ENCODE measurements at regions not wholly inside any gene's neighbourhood (a gene's known extent, or its start where the extent isn't known, plus 50 kb on each side); places are given as distances from the start of the nearest gene placed in this dataset.

DNA sequence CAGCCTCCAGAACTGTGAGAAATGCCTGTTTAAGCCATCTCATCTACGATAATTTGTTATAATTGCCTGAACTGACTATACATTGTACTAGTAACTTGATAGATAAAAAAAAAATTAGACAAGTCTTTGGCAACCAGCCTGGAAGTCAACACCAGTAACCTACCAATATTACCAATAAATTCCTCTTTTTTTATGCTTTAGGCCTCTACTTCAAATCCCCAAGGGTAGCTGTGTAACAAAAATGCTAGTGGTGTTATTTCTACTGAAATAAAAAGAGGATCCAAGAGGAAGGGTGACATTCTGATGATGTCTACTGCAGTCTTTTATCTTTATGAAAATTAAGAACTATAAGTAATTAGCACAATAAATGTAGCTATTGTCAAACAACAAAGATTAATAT is 151.7 kb upstream of the SAMSN1 start:
- H3K27me3 Mint-ChIP-seq: no peaks in the 10 kb centered on the region
- peak; percentile 68 to 82 for ATAC-seq (replicated peaks)
- no peak overlapping the region for H3K4me3 Mint-ChIP-seq

DNA sequence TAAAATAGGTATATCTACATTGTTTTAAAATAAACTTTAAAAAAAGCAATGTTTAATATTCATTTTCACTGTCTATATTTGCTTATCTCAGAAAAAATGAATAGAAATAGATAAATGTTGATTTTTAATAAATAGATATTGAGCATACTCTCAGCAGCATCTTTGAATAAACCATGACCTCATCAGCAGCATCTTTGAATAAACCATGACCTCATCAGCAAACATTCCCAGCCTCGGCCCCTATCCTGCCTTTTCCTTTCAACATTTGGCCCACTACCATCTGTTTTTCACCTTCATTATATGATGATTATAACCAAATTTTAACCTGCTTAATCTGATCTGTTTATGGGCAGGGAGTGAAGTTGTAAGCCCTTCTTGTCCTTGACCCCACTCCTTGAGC is 148.7 kb upstream of the SAMSN1 start:
- no peak for ATAC-seq (replicated peaks)
- H3K27ac Mint-ChIP-seq: peak overlapping the region; percentile 14
- H3K4me3 Mint-ChIP-seq: no peak overlapping the region

More for the DNA sequence above, 151.7 kb upstream of the SAMSN1 start:
- no peak for DNase-seq
- Mint-ChIP-seq H3K36me3 (peaks cover 11 to 12% of the 10 kb centered on the region in 2 donors), H3K9me3 (peaks cover 9% of the 10 kb centered on the region in 2 donors), H3K27ac (peak overlapping the region; percentile 14), H3K4me1 (peaks cover 14 to 32% of the 10 kb centered on the region in 2 donors)

GRCh38 chr21:14693997-14694396 is 147.9 kb upstream of the SAMSN1 start:
- Mint-ChIP-seq H3K4me3 (no peak overlapping the region), H3K27me3 (no peaks in the 10 kb centered on the region), H3K27ac (no peak overlapping the region), H3K36me3 (peaks cover 17 to 20% of the 10 kb centered on the region in 2 donors), H3K9me3 (peaks cover 14 to 17% of the 10 kb centered on the region in 2 donors), H3K4me1 (peaks cover 16 to 33% of the 10 kb centered on the region in 2 donors)
- DNase-seq (no peak), ATAC-seq (replicated peaks) (no peak)

More for the DNA sequence above, 148.7 kb upstream of the SAMSN1 start:
- peaks cover 11 to 16% of the 10 kb centered on the region in 2 donors for H3K9me3 Mint-ChIP-seq
- no peaks in the 10 kb centered on the region for H3K27me3 Mint-ChIP-seq
- peaks cover 17 to 18% of the 10 kb centered on the region in 2 donors for H3K36me3 Mint-ChIP-seq
- H3K4me1 Mint-ChIP-seq: peaks cover 14 to 33% of the 10 kb centered on the region in 2 donors
- DNase-seq: no peak

DNA sequence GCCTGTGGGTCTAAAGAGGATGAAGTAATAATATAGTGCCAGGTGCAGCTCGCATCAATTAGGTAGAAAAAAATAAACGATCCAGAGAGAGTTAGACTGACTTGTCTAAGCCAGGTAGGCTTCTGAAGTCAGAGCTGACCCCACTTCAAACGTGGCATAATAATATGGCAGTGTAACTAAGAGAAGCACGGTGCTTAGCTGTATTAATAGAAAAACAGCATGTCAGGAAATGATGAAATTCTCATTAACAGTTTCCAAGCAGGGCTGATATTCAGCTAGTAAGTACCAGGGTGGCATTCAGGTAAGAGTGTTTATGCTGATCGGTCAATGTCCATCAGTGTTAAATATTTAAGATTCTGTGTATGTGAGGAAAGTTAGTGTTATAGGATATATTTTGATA is 145.8 kb upstream of the SAMSN1 start:
- H3K4me3 Mint-ChIP-seq: no peak overlapping the region
- DNase-seq (no peak), ATAC-seq (replicated peaks) (no peak)
- H3K36me3 Mint-ChIP-seq: peaks cover 26 to 29% of the 10 kb centered on the region in 2 donors
- H3K9me3 Mint-ChIP-seq: peaks cover 16 to 21% of the 10 kb centered on the region in 2 donors
- H3K27me3 Mint-ChIP-seq: no peaks in the 10 kb centered on the region
- no peak overlapping the region for H3K27ac Mint-ChIP-seq
- H3K4me1 Mint-ChIP-seq: peaks cover 29 to 43% of the 10 kb centered on the region in 2 donors

DNA sequence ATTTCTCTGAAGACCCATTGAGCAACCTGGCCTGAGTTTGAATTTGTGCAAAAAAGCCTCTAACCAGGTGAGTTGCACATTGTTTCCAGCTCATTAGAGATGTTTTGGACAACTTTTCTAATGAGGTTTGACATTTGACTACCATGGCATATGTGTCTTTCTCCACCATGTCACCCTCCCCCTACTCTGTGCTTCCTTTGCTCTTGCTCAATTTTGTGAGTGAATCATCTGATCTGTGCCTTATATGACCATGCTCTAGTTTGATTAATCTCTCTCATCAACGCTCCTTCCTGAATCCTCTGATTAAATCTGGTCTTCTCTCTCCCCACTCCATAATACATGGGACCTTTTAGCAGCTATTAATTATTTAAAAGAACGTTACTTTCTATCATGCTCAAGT is 144.8 kb upstream of the SAMSN1 start:
- no peaks in the 10 kb centered on the region for H3K27me3 Mint-ChIP-seq
- H3K4me3 Mint-ChIP-seq: no peak overlapping the region
- peaks cover 32 to 52% of the 10 kb centered on the region in 2 donors for H3K4me1 Mint-ChIP-seq
- H3K9me3 Mint-ChIP-seq: peaks cover 16 to 21% of the 10 kb centered on the region in 2 donors
- H3K27ac Mint-ChIP-seq: peak overlapping the region; percentile 90
- ATAC-seq (replicated peaks) (no peak), DNase-seq (no peak)
- H3K36me3 Mint-ChIP-seq: peaks cover 26 to 29% of the 10 kb centered on the region in 2 donors

GRCh38 chr21:14688936-14689335 is 142.8 kb upstream of the SAMSN1 start:
- no peaks in the 10 kb centered on the region for H3K27me3 Mint-ChIP-seq
- H3K4me1 Mint-ChIP-seq: peaks cover 41 to 69% of the 10 kb centered on the region in 2 donors
- peaks cover 30 to 37% of the 10 kb centered on the region in 2 donors for H3K36me3 Mint-ChIP-seq
- no peak for DNase-seq
- peak overlapping the region; percentile 47 to 50 for H3K4me3 Mint-ChIP-seq
- ATAC-seq (replicated peaks): no peak
- H3K9me3 Mint-ChIP-seq: peaks cover 18 to 21% of the 10 kb centered on the region in 2 donors
- H3K27ac Mint-ChIP-seq: peak overlapping the region; percentile 99

- Mint-ChIP-seq H3K4me1 (peaks cover 45 to 74% of the 10 kb centered on the region in 2 donors), H3K9me3 (peaks cover 18 to 21% of the 10 kb centered on the region in 2 donors), H3K4me3 (peak overlapping the region; percentile 47 to 50), H3K36me3 (peaks cover 30 to 39% of the 10 kb centered on the region in 2 donors), H3K27ac (peak overlapping the region; percentile 99), H3K27me3 (no peaks in the 10 kb centered on the region)
- DNase-seq (peak; percentile 40), ATAC-seq (replicated peaks) (peak; percentile 61 to 64)
These were observed 142.3 kb upstream of the SAMSN1 start for GRCh38 chr21:14688412-14688811.

- Mint-ChIP-seq H3K27me3 (no peaks in the 10 kb centered on the region), H3K4me1 (peaks cover 54 to 84% of the 10 kb centered on the region in 2 donors), H3K27ac (peak overlapping the region; percentile 99), H3K9me3 (peaks cover 17 to 21% of the 10 kb centered on the region in 2 donors), H3K36me3 (peaks cover 32 to 47% of the 10 kb centered on the region in 2 donors), H3K4me3 (peak overlapping the region; percentile 26 to 41)
- peak; percentile 24 for DNase-seq
- peak; percentile 74 to 81 for ATAC-seq (replicated peaks)
These were observed 141.1 kb upstream of the SAMSN1 start for GRCh38 chr21:14687268-14687625.

GRCh38 chr21:14686466-14687267 is 140.6 kb upstream of the SAMSN1 start:
- H3K4me1 Mint-ChIP-seq: peaks cover 55 to 87% of the 10 kb centered on the region in 2 donors
- H3K27me3 Mint-ChIP-seq: no peaks in the 10 kb centered on the region
- peak overlapping the region; percentile 99 for H3K27ac Mint-ChIP-seq
- peaks cover 34 to 49% of the 10 kb centered on the region in 2 donors for H3K36me3 Mint-ChIP-seq
- peaks cover 18 to 21% of the 10 kb centered on the region in 2 donors for H3K9me3 Mint-ChIP-seq
- H3K4me3 Mint-ChIP-seq: peak overlapping the region in 1 of 2 donors; percentile 41
- DNase-seq (no peak), ATAC-seq (replicated peaks) (peak; percentile 22 to 25)

- H3K4me3 Mint-ChIP-seq: peak overlapping the region in 1 of 2 donors; percentile 34
- peak; percentile 10 for DNase-seq
- H3K9me3 Mint-ChIP-seq: peaks cover 15 to 19% of the 10 kb centered on the region in 2 donors
- H3K27me3 Mint-ChIP-seq: no peaks in the 10 kb centered on the region
- H3K36me3 Mint-ChIP-seq: peaks cover 30 to 46% of the 10 kb centered on the region in 2 donors
- H3K27ac Mint-ChIP-seq: peak overlapping the region; percentile 99
- H3K4me1 Mint-ChIP-seq: peaks cover 55 to 84% of the 10 kb centered on the region in 2 donors
- ATAC-seq (replicated peaks): peak; percentile 25 to 30
These were observed 139.5 kb upstream of the SAMSN1 start for GRCh38 chr21:14685568-14685967.

DNA sequence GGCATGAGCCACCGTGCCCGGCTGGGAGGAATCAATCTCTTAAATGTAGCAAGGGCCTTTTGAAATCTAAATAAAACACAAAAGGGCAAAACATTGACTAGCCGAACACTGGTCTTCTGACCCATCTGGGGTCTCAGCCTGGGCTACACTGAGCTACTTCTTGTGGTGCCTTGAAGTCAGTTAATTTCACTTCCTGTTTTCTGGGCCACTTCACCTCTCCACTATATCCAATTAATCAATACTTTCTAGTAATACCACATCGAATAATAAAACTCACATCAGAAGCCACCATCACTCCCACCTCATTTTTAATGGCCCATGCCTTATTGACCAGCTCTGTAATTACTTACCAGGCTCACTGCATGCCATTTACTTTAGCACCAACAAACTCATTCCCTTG is 138.0 kb upstream of the SAMSN1 start:
- ATAC-seq (replicated peaks) (peak; percentile 21), DNase-seq (peak; percentile 20)
- H3K9me3 Mint-ChIP-seq: peaks cover 8 to 15% of the 10 kb centered on the region in 2 donors
- peak overlapping the region; percentile 98 for H3K27ac Mint-ChIP-seq
- peaks cover 53 to 78% of the 10 kb centered on the region in 2 donors for H3K4me1 Mint-ChIP-seq
- H3K4me3 Mint-ChIP-seq: peak overlapping the region; percentile 16 to 36
- no peaks in the 10 kb centered on the region for H3K27me3 Mint-ChIP-seq
- H3K36me3 Mint-ChIP-seq: peaks cover 24 to 42% of the 10 kb centered on the region in 2 donors

- DNase-seq: no peak
- no peak for ATAC-seq (replicated peaks)
- Mint-ChIP-seq H3K4me3 (peak overlapping the region; percentile 6 to 52), H3K36me3 (peaks cover 16 to 40% of the 10 kb centered on the region in 2 donors), H3K4me1 (peaks cover 49 to 75% of the 10 kb centered on the region in 2 donors), H3K27me3 (no peaks in the 10 kb centered on the region), H3K9me3 (peaks cover 9 to 12% of the 10 kb centered on the region in 2 donors), H3K27ac (peak overlapping the region; percentile 98)
These were observed 136.9 kb upstream of the SAMSN1 start for GRCh38 chr21:14683063-14683462.

GRCh38 chr21:14678973-14679574 is 133.0 kb upstream of the SAMSN1 start:
- no peak for ATAC-seq (replicated peaks)
- peaks cover 19 to 46% of the 10 kb centered on the region in 2 donors for H3K36me3 Mint-ChIP-seq
- DNase-seq: no peak
- H3K4me1 Mint-ChIP-seq: peaks cover 48 to 65% of the 10 kb centered on the region in 2 donors
- H3K4me3 Mint-ChIP-seq: no peak overlapping the region
- peaks cover 15 to 17% of the 10 kb centered on the region in 2 donors for H3K9me3 Mint-ChIP-seq
- H3K27me3 Mint-ChIP-seq: no peaks in the 10 kb centered on the region
- H3K27ac Mint-ChIP-seq: peak overlapping the region; percentile 53

DNA sequence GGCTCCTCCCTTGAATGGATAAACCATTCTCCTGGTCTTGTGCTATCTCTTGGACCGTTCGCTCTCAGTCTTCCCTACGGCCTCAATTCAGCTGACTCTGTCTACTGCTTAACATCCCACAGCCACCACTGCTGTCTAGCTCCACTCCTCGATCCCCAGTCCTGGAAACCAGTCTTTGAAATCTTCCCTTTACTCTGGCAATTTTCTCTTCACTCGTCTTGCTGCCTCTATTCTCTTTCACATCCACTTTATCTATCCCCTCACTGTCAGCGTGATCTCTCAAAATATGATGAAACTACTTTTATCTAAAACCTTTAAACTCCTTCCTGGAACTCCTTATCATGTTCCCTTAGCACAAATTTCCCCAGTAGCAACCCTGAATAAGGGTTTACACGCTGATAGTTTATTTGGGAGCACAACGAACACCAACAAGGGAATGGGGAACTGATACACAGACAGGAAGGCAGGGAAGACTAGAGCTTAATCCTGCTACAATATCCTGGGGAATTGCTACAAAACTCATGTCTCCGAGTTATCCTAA is 131.6 kb upstream of the SAMSN1 start:
- Mint-ChIP-seq H3K4me1 (peaks cover 44 to 58% of the 10 kb centered on the region in 2 donors), H3K27ac (peak overlapping the region; percentile 74), H3K27me3 (no peaks in the 10 kb centered on the region), H3K9me3 (peaks cover 14 to 17% of the 10 kb centered on the region in 2 donors), H3K4me3 (no peak overlapping the region), H3K36me3 (peaks cover 16 to 36% of the 10 kb centered on the region in 2 donors)
- no peak for ATAC-seq (replicated peaks)
- no peak for DNase-seq
